MM.1S (cell line): ENCODE measurements at regions not wholly inside any gene's neighbourhood (a gene's known extent, or its start where the extent isn't known, plus 50 kb on each side); places are given as distances from the start of the nearest gene placed in this dataset.

Source experiments
- EZH2 ChIP-seq: fragments of 300-600 bp; sonication (generic); optimal IDR thresholded peaks from 2 replicates; pipeline ENCODE3; 2017; ENCODE audit warnings: low read depth, mild to moderate bottlenecking, antibody characterized with exemption, low read length, mixed read lengths
- EZH2phosphoT487 ChIP-seq: fragments of 300-600 bp; sonication (generic); IDR thresholded peaks from 2 replicates; pipeline ENCODE4 v1.6.1; 2018; ENCODE audit warnings: antibody characterized with exemption, low read length
- TF ChIP-seq, protein P1 (sequence below): fragments of 300-600 bp; sonication (generic); IDR thresholded peaks from 2 replicates; pipeline ENCODE4 v1.5.1; 2016; ENCODE audit warnings: antibody characterized with exemption, low read length, mixed read lengths

GRCh38 chr4:18342847-18343246, 321.3 kb upstream of the LCORL start:
- TF ChIP-seq, protein P1, sequence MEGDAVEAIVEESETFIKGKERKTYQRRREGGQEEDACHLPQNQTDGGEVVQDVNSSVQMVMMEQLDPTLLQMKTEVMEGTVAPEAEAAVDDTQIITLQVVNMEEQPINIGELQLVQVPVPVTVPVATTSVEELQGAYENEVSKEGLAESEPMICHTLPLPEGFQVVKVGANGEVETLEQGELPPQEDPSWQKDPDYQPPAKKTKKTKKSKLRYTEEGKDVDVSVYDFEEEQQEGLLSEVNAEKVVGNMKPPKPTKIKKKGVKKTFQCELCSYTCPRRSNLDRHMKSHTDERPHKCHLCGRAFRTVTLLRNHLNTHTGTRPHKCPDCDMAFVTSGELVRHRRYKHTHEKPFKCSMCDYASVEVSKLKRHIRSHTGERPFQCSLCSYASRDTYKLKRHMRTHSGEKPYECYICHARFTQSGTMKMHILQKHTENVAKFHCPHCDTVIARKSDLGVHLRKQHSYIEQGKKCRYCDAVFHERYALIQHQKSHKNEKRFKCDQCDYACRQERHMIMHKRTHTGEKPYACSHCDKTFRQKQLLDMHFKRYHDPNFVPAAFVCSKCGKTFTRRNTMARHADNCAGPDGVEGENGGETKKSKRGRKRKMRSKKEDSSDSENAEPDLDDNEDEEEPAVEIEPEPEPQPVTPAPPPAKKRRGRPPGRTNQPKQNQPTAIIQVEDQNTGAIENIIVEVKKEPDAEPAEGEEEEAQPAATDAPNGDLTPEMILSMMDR, result no peak
- TF ChIP-seq EZH2 (no peak), EZH2phosphoT487 (no peak)
